ENCODE measurements at regions not wholly inside any gene's neighbourhood (a gene's known extent, or its start where the extent isn't known, plus 50 kb on each side); places are given as distances from the start of the nearest gene placed in this dataset.

DNA sequence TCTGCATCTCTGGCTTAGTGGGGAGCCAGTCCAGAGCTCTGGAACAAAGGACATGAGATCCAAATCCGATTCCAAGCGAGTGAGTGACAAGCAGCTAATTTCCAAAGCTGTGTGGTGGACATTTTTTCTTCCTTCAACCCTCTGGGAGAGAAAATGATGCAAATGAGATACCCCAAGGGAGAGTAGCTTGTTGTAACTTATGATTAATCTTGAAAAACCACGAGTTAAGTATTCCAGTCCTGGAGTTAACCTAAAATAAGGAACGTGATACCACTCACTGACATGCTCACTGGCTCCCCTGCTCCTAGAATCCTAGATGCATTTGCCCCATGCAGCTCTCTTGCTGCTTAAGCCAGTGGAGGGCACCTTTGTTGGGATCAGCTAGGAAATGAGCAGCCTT, 116.0 kb upstream of the HABP2 start:
- 77 to 82% methylated on average over 4 of the region's 4 CpGs for WGBS, 2 donors
- intact Hi-C loops (cut with DNase I): no loop called here
- H3K4me1 ChIP-seq: peaks cover 0 to 5% of the 10 kb centered on the region in 2 donors
- TF ChIP-seq POLR2A (IDR thresholded peaks at IDR 0.05): no peak
- TF ChIP-seq, protein P1, sequence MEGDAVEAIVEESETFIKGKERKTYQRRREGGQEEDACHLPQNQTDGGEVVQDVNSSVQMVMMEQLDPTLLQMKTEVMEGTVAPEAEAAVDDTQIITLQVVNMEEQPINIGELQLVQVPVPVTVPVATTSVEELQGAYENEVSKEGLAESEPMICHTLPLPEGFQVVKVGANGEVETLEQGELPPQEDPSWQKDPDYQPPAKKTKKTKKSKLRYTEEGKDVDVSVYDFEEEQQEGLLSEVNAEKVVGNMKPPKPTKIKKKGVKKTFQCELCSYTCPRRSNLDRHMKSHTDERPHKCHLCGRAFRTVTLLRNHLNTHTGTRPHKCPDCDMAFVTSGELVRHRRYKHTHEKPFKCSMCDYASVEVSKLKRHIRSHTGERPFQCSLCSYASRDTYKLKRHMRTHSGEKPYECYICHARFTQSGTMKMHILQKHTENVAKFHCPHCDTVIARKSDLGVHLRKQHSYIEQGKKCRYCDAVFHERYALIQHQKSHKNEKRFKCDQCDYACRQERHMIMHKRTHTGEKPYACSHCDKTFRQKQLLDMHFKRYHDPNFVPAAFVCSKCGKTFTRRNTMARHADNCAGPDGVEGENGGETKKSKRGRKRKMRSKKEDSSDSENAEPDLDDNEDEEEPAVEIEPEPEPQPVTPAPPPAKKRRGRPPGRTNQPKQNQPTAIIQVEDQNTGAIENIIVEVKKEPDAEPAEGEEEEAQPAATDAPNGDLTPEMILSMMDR (IDR thresholded peaks at IDR 0.05): no peak
- H3K9me3 ChIP-seq: no peaks in the 10 kb centered on the region
- H3K27me3 ChIP-seq: no peaks in the 10 kb centered on the region
- no peak for DNase-seq
- H3K27ac ChIP-seq: no peak overlapping the region
- no peaks in the 10 kb centered on the region for H3K36me3 ChIP-seq
- no peak overlapping the region for H3K4me3 ChIP-seq (replicated peaks in 1 of 3)

DNA sequence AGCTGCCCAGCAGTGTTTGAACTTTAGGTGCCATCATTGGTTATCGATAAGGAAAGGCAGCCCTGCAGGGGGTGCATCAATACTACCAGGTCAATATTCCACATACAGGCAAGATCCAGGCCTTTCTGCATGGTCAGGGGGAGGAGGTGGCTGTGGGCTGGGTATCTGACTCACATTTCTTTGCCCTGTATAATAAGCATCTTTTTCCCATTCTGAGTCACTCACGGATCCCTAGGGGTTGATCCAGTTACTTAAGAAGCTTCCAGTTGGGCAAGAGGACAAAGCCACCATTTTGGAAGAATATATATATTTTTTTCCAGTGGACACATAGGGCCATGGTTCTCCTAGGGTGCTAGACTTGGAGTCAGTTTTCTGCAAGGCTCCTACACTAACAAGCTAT, 114.2 kb upstream of the HABP2 start:
- H3K9me3 ChIP-seq: no peaks in the 10 kb centered on the region
- peaks cover 0 to 6% of the 10 kb centered on the region in 2 donors for H3K4me1 ChIP-seq
- H3K36me3 ChIP-seq: no peaks in the 10 kb centered on the region
- H3K27me3 ChIP-seq: no peaks in the 10 kb centered on the region
- TF ChIP-seq, protein P1 (IDR thresholded peaks at IDR 0.05): no peak
- TF ChIP-seq POLR2A (IDR thresholded peaks at IDR 0.05): no peak
- WGBS, 2 donors: 89 to 94% methylated on average over 2 of the region's 2 CpGs
- H3K27ac ChIP-seq: no peak overlapping the region
- no peak overlapping the region for H3K4me3 ChIP-seq (replicated peaks in 1 of 3)
- intact Hi-C loops (cut with DNase I): no loop called here
- no peak for DNase-seq

DNA sequence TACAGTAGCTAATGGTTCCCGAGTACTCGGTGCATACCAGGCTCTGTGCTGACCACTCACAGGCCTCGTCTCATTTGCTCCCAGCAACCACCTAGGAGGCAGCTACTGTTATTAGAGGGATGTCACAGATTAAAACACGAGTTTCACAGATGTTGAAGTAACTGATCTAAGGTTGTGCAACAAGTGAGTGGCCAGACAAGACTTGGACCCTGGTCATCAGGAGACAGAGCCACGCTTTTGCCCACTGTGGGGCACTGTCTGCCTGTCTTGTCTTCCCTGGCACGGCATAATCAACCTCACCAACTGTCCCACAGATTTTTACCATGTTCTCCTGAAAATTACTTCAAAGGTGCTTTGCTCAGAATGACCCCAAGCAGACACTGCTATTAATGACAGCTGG, 111.6 kb upstream of the HABP2 start:
- Histone ChIP-seq H3K27ac (no peak overlapping the region), H3K4me3 (replicated peaks in 1 of 3) (no peak overlapping the region), H3K27me3 (no peaks in the 10 kb centered on the region), H3K9me3 (no peaks in the 10 kb centered on the region), H3K36me3 (no peaks in the 10 kb centered on the region), H3K4me1 (peaks cover 0 to 6% of the 10 kb centered on the region in 2 donors)
- 78 to 90% methylated on average over 6 of the region's 6 CpGs for WGBS, 2 donors
- DNase-seq: peak; percentile 31 to 58
- intact Hi-C loops (cut with DNase I): loop anchor here (5.0 kb wide), 1 partner anchor 81 kb away; no protein-coding TSS in a partner anchor
- TF ChIP-seq, protein P1 (IDR thresholded peaks at IDR 0.05): peak in 4 of 6 experiments; percentile 46 to 66 (median 54)
- TF ChIP-seq POLR2A (IDR thresholded peaks at IDR 0.05): no peak

DNA sequence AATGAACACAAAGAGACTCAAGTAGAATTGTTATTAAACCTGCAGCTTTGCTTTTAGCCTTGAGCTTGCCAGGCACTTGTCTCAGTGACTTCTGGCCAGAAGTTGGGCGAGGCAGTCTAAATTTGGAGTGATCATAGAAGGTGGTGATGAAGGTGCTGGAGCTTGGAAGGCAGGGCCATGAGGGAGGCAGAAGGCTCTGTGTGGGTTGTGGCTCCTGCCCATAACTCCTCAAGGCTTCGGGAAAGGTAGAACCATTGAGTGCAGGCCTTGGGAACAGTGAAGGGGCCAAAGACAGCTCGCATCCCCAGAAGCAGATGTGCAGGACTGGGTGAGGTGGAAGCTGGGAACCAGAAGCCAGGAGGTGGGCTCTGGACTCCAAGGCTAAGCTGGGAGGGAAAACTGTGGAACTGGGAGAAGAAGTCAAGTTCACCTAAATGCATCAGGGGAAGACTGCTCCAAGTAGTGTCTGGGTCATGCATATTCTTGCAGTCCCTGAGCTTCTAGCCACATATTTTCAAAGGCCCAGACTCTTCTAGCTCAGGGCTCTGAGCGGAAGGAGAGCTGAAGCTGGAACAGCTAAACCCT, 111.1 kb upstream of the HABP2 start:
- Histone ChIP-seq H3K4me1 (peaks cover 0 to 6% of the 10 kb centered on the region in 2 donors), H3K27ac (no peak overlapping the region), H3K4me3 (replicated peaks in 1 of 3) (no peak overlapping the region), H3K9me3 (no peaks in the 10 kb centered on the region), H3K27me3 (no peaks in the 10 kb centered on the region), H3K36me3 (no peaks in the 10 kb centered on the region)
- WGBS, 2 donors: 85 to 96% methylated on average over 4 of the region's 4 CpGs
- DNase-seq: no peak
- no peak for TF ChIP-seq POLR2A (IDR thresholded peaks at IDR 0.05)
- TF ChIP-seq, protein P1 (IDR thresholded peaks at IDR 0.05): no peak
- intact Hi-C loops (cut with DNase I): loop anchor here (5.0 kb wide), 1 partner anchor 81 kb away; no protein-coding TSS in a partner anchor

DNA sequence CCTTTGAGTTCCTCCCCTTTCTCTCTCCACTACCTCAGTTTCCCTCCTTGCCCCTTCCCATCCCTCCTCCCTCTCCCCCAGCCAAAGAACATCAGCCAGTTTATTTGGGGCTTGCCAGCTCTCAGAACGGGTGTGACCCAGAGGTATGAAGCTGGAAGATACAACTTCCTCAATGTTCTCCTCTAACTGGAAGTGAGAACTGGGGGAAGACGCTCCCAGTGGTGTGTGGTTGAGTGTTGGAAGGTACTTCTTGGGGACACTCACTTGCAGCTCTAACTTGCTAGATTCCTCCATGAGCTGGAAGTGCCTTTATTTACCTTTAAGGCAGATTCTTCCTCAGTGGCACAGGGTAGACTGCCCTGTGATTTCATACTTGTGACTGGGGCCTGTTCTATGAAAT, 110.5 kb upstream of the HABP2 start:
- no peaks in the 10 kb centered on the region for H3K27me3 ChIP-seq
- WGBS, 2 donors: 86% methylated on average over 2 of the region's 2 CpGs
- no peak overlapping the region for H3K27ac ChIP-seq
- no peak for TF ChIP-seq POLR2A (IDR thresholded peaks at IDR 0.05)
- TF ChIP-seq, protein P1 (IDR thresholded peaks at IDR 0.05): no peak
- no peak for DNase-seq
- H3K9me3 ChIP-seq: no peaks in the 10 kb centered on the region
- H3K36me3 ChIP-seq: no peaks in the 10 kb centered on the region
- peaks cover 0 to 6% of the 10 kb centered on the region in 2 donors for H3K4me1 ChIP-seq
- H3K4me3 ChIP-seq (replicated peaks in 1 of 3): no peak overlapping the region
- intact Hi-C loops (cut with DNase I): loop anchor here (5.0 kb wide), 1 partner anchor 80 kb away; no protein-coding TSS in a partner anchor
